ENCODE measurements at regions not wholly inside any gene's neighbourhood (a gene's known extent, or its start where the extent isn't known, plus 50 kb on each side); places are given as distances from the start of the nearest gene placed in this dataset.

- no peaks in the 10 kb centered on the region for H3K36me3 ChIP-seq
- H3K27ac ChIP-seq = no peak overlapping the region
- TF ChIP-seq EP300 (IDR thresholded peaks at IDR 0.05) = no peak
- TF ChIP-seq CTCF (IDR thresholded peaks at IDR 0.05) = no peak
- TF ChIP-seq POLR2AphosphoS5 (IDR thresholded peaks at IDR 0.05) = no peak
- no peak for TF ChIP-seq POLR2A (IDR thresholded peaks at IDR 0.05)
- peaks cover 0 to 3% (median 0%) of the 10 kb centered on the region in 3 donors for H3K9me3 ChIP-seq
- H3K4me1 ChIP-seq = no peaks in the 10 kb centered on the region
- peaks cover 50% of the 10 kb centered on the region for H3K27me3 ChIP-seq
- 54% methylated on average over 3 of the region's 10 CpGs; no CpG with 5 or more reads in 1 of the 2 donors for WGBS, 2 donors (ENCODE audit: low coverage in 1 of 2)
- H3K4me3 ChIP-seq = no peak overlapping the region
- no peak for ATAC-seq
Observed at GRCh38 chr1:4328402-4329071, 325.9 kb upstream of the AJAP1 start.

- no peak overlapping the region for H3K4me3 ChIP-seq
- no peaks in the 10 kb centered on the region for H3K36me3 ChIP-seq
- H3K27ac ChIP-seq = no peak overlapping the region
- ATAC-seq = no peak
- no peaks in the 10 kb centered on the region for H3K4me1 ChIP-seq
- H3K27me3 ChIP-seq = peaks cover 58% of the 10 kb centered on the region
- peaks cover 0 to 11% (median 0%) of the 10 kb centered on the region in 3 donors for H3K9me3 ChIP-seq
- 61 to 74% methylated on average over 8 to 11 of the region's 23 CpGs for WGBS, 2 donors (ENCODE audit: low coverage in 1 of 2)
- TF ChIP-seq POLR2AphosphoS5 (IDR thresholded peaks at IDR 0.05) = no peak
- TF ChIP-seq CTCF (IDR thresholded peaks at IDR 0.05) = no peak
- no peak for TF ChIP-seq POLR2A (IDR thresholded peaks at IDR 0.05)
- no peak for TF ChIP-seq EP300 (IDR thresholded peaks at IDR 0.05)
Observed at GRCh38 chr1:4330805-4331766, 323.3 kb upstream of the AJAP1 start.

- no peak for ATAC-seq
- H3K36me3 ChIP-seq = no peaks in the 10 kb centered on the region
- H3K4me3 ChIP-seq = no peak overlapping the region
- no peak overlapping the region for H3K27ac ChIP-seq
- H3K9me3 ChIP-seq = peaks cover 0 to 11% (median 0%) of the 10 kb centered on the region in 3 donors
- TF ChIP-seq POLR2A (IDR thresholded peaks at IDR 0.05) (no peak), CTCF (IDR thresholded peaks at IDR 0.05) (no peak), POLR2AphosphoS5 (IDR thresholded peaks at IDR 0.05) (no peak), EP300 (IDR thresholded peaks at IDR 0.05) (no peak)
- peaks cover 53% of the 10 kb centered on the region for H3K27me3 ChIP-seq
- H3K4me1 ChIP-seq = no peaks in the 10 kb centered on the region
- WGBS, 2 donors (ENCODE audit: low coverage in 1 of 2) = no CpG with 5 or more reads among the region's 20 CpGs
Observed at GRCh38 chr1:4331767-4332163, 322.6 kb upstream of the AJAP1 start.

GRCh38 chr1:4336507-4336906 lies 317.9 kb upstream of the AJAP1 start:
- WGBS, 2 donors (ENCODE audit: low coverage in 1 of 2) = 73 to 98% methylated on average over 3 of the region's 3 CpGs
- peaks cover 0 to 17% (median 0%) of the 10 kb centered on the region in 3 donors for H3K9me3 ChIP-seq
- no peak overlapping the region for H3K27ac ChIP-seq
- no peak for ATAC-seq
- no peaks in the 10 kb centered on the region for H3K36me3 ChIP-seq
- H3K27me3 ChIP-seq = peaks cover 46% of the 10 kb centered on the region
- H3K4me3 ChIP-seq = no peak overlapping the region
- TF ChIP-seq EP300 (IDR thresholded peaks at IDR 0.05) (no peak), CTCF (IDR thresholded peaks at IDR 0.05) (no peak), POLR2A (IDR thresholded peaks at IDR 0.05) (no peak), POLR2AphosphoS5 (IDR thresholded peaks at IDR 0.05) (no peak)
- no peaks in the 10 kb centered on the region for H3K4me1 ChIP-seq
